ENCODE measurements at regions not wholly inside any gene's neighbourhood (a gene's known extent, or its start where the extent isn't known, plus 50 kb on each side); places are given as distances from the start of the nearest gene placed in this dataset.

GRCh38 chr2:133825778-133826177 is 257.5 kb upstream of the NCKAP5 start:
- POLR2A ChIA-PET, result no interaction called here
- Histone ChIP-seq H3K27me3 (ENCODE audit: insufficient read depth, low read length) (no peaks in the 10 kb centered on the region), H3K9me3 (ENCODE audit: control insufficient read depth in 1 of 2, insufficient read depth in 1 of 2, low read depth in 1 of 2, low read length in 2 of 2) (no peaks in the 10 kb centered on the region)

More at GRCh38 chr2:133825778-133826177, 257.5 kb upstream of the NCKAP5 start:
- Histone ChIP-seq H3K79me2 (ENCODE audit: insufficient read depth, low read length) (no peaks in the 10 kb centered on the region), H3K27ac (ENCODE audit: low read depth, low read length) (no peak overlapping the region), H3K9ac (ENCODE audit: low read length) (no peak overlapping the region), H3K9me2 (ENCODE audit: insufficient read depth) (no peaks in the 10 kb centered on the region), H3K4me3 (replicated peaks in 1 of 2; ENCODE audit: low read depth in 1 of 2, low read length in 2 of 2) (no peak overlapping the region), H3K4me2 (ENCODE audit: low read length) (no peak overlapping the region), H2AFZ (ENCODE audit: low read depth, low read length, poor library complexity, severe bottlenecking) (no peak overlapping the region), H3K4me1 (ENCODE audit: control insufficient read depth in 1 of 2, insufficient read depth in 2 of 2, low read length in 2 of 2) (no peaks in the 10 kb centered on the region), H3K36me3 (ENCODE audit: control insufficient read depth in 1 of 2, insufficient read depth in 2 of 2, low read length in 2 of 2) (no peaks in the 10 kb centered on the region), H4K20me1 (ENCODE audit: insufficient read depth) (no peaks in the 10 kb centered on the region)
- BruUV-seq (replicated peaks), result no TSS peak
- intact Hi-C loops (cut with micrococcal nuclease), result no loop called here
- RAD21 ChIA-PET (ENCODE audit: low non-redundant PET in 1 of 2, low total read pairs in 2 of 2, uncharacterized antibody in 2 of 2, unreplicated experiment in 2 of 2), result no interaction called here
- ATAC-seq (no peak), DNase-seq (ENCODE audit: low read depth, low spot score) (no peak)
- TF ChIP-seq SIN3A (IDR thresholded peaks at IDR 0.05; ENCODE audit: low read depth) (no peak), POLR2A (IDR thresholded peaks at IDR 0.05; ENCODE audit: borderline replicate concordance, extremely low read depth, insufficient read depth, insufficient read length) (no peak), SP1 (IDR thresholded peaks at IDR 0.05; ENCODE audit: low read depth) (no peak), YY1 (IDR thresholded peaks at IDR 0.05; ENCODE audit: extremely low read depth, insufficient replicate concordance, low read depth, low read length) (no peak), ZFX (IDR thresholded peaks at IDR 0.05) (no peak), EZH2 (IDR thresholded peaks at IDR 0.05) (no peak), ZNF274 (IDR thresholded peaks at IDR 0.05; ENCODE audit: low read depth, low read length) (no peak), EZH2phosphoT487 (IDR thresholded peaks at IDR 0.05; ENCODE audit: borderline replicate concordance) (no peak), CTCF (IDR thresholded peaks at IDR 0.05 in 2 of 3, conservative IDR thresholded peaks at IDR 0.05 in 1 of 3; ENCODE audit: borderline replicate concordance in 1 of 3, insufficient read depth in 1 of 3, low read depth in 2 of 3, low read length in 2 of 3) (no peak)
- CTCF ChIA-PET, result no interaction called here
